ENCODE measurements at regions not wholly inside any gene's neighbourhood (a gene's known extent, or its start where the extent isn't known, plus 50 kb on each side); places are given as distances from the start of the nearest gene placed in this dataset.

DNA sequence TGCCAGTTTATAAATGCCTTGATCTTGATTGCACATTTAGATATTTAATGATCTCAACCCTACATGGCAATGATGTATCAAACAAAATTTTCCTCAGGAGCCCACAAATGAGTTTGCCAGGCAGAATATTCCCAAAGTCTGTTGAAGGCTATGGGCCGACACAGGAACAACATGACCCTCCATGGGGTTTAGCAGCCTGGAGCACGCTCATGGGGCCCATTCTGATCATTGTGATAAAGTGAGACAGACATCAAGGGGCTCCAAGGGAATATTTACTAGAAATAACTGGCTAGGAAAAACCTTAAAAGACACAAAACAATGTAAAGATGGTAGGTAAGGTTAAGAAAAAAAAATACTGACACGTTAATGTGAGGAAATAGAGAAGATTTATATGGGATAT lies 485.4 kb downstream of the PLCL1 start:
- Mint-ChIP-seq H3K4me1 (no peaks in the 10 kb centered on the region), H3K27me3 (peaks cover 7 to 25% of the 10 kb centered on the region in 2 donors), H3K36me3 (no peaks in the 10 kb centered on the region), H3K4me3 (no peak overlapping the region), H3K9me3 (no peaks in the 10 kb centered on the region), H3K27ac (no peak overlapping the region)
- ChIA-PET POLR2A (ENCODE audit: partially characterized antibody) (no interaction called here), CTCF (ENCODE audit: partially characterized antibody) (no interaction called here)
- no peaks in the 10 kb centered on the region for H3K4me1 ChIP-seq (ENCODE audit: insufficient read depth, low read length)
- no peak for DNase-seq
- no peak overlapping the region for H3K27ac ChIP-seq (ENCODE audit: low read depth, low read length)
- intact Hi-C loops (cut with micrococcal nuclease): no loop called here
- H3K27me3 ChIP-seq (ENCODE audit: insufficient read depth, low read length): no peaks in the 10 kb centered on the region
- no peak overlapping the region for H3K4me3 ChIP-seq (ENCODE audit: low read length in 2 of 2)
- H3K9me3 ChIP-seq (ENCODE audit: control insufficient read depth in 1 of 2, low read length in 2 of 2): no peaks in the 10 kb centered on the region
- no peaks in the 10 kb centered on the region for H3K36me3 ChIP-seq (ENCODE audit: insufficient read depth, low read length)

DNA sequence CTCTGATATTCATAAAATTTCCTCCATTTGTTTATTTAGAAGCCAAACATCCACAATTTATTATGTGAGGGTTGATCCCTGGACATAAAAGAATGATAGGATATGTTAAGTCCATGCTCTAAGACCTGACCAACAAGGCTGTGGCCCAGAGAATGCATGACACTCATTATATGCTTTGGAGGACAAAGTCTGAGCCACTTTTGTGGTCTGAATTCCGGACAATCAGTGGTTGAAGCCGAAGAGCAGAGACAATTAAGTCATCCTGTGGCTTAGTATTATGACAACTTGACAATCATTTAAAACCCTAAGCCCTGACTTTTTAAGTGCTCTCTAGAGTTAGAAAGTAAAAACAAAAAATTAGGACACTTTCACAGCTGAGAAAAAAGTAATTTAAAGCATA lies 483.3 kb downstream of the PLCL1 start:
- DNase-seq: no peak
- H3K27ac ChIP-seq (ENCODE audit: low read depth, low read length): no peak overlapping the region
- Mint-ChIP-seq H3K4me3 (no peak overlapping the region), H3K36me3 (no peaks in the 10 kb centered on the region), H3K9me3 (no peaks in the 10 kb centered on the region), H3K27ac (no peak overlapping the region), H3K4me1 (no peaks in the 10 kb centered on the region), H3K27me3 (peaks cover 9 to 28% of the 10 kb centered on the region in 2 donors)
- H3K4me3 ChIP-seq (ENCODE audit: low read length in 2 of 2): no peak overlapping the region
- intact Hi-C loops (cut with micrococcal nuclease): no loop called here
- H3K9me3 ChIP-seq (ENCODE audit: control insufficient read depth in 1 of 2, low read length in 2 of 2): no peaks in the 10 kb centered on the region
- POLR2A ChIA-PET (ENCODE audit: partially characterized antibody): no interaction called here
- H3K27me3 ChIP-seq (ENCODE audit: insufficient read depth, low read length): no peaks in the 10 kb centered on the region
- no peaks in the 10 kb centered on the region for H3K36me3 ChIP-seq (ENCODE audit: insufficient read depth, low read length)
- CTCF ChIA-PET (ENCODE audit: partially characterized antibody): interaction anchor here (1.1 kb wide), 1 partner anchor 10 kb away, joined by 5 read pairs; no protein-coding TSS in a partner anchor
- H3K4me1 ChIP-seq (ENCODE audit: insufficient read depth, low read length): no peaks in the 10 kb centered on the region

DNA sequence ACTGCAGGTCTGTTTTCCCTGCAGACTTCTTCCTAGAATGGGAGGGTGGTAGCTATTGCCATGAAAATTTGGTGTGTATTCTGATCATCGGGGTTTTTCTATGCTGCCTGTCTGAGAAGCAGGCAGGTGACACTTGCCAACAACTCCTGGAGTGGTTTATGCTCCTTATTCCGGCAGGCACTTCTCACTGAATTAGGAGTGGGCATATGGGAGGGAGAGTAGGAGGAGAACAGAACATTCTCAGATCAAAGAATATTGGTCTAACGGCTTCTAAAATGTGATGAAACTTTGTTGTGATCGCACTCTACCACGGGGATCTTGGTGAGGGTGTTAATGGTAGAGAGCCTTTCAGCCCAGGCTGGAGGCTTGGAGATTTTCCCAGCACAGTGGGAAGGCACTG lies 480.8 kb downstream of the PLCL1 start:
- Mint-ChIP-seq H3K27me3 (peaks cover 16 to 21% of the 10 kb centered on the region in 2 donors), H3K36me3 (no peaks in the 10 kb centered on the region), H3K4me3 (no peak overlapping the region), H3K4me1 (peaks cover 0 to 4% (median 0%) of the 10 kb centered on the region in 4 donors), H3K27ac (no peak overlapping the region), H3K9me3 (no peaks in the 10 kb centered on the region)
- ChIA-PET CTCF (ENCODE audit: partially characterized antibody) (interaction anchor here (1.7 to 2.2 kb wide), 2 partner anchors 12 to 24 kb away, joined by 3 to 13 read pairs; no protein-coding TSS in a partner anchor), POLR2A (ENCODE audit: partially characterized antibody) (no interaction called here)
- Histone ChIP-seq H3K27me3 (ENCODE audit: insufficient read depth, low read length) (no peaks in the 10 kb centered on the region), H3K4me3 (ENCODE audit: low read length in 2 of 2) (no peak overlapping the region), H3K27ac (ENCODE audit: low read depth, low read length) (no peak overlapping the region), H3K9me3 (ENCODE audit: control insufficient read depth in 1 of 2, low read length in 2 of 2) (no peaks in the 10 kb centered on the region), H3K4me1 (ENCODE audit: insufficient read depth, low read length) (no peaks in the 10 kb centered on the region), H3K36me3 (ENCODE audit: insufficient read depth, low read length) (no peaks in the 10 kb centered on the region)
- intact Hi-C loops (cut with micrococcal nuclease): no loop called here
- no peak for DNase-seq

DNA sequence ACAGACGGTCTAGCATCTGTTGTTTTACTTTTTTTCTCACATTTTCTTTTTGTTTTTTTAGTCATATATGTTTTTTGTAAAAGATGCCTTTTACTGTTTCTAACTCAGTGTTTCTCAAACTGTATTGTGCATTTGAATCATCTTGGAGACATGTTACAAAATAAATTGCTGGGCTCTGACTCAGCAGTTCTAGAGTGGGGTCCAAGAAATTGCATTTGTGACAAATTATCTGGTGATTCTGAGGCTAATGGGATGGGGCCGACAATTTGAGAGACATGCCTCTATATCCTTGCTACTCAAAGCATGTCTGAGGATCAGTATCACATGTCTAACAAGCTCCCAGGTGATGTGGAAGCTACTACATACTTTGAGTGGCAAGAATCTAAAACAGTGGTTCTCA lies 478.8 kb downstream of the PLCL1 start:
- no peak overlapping the region for H3K4me3 ChIP-seq (ENCODE audit: low read length in 2 of 2)
- Mint-ChIP-seq H3K36me3 (no peaks in the 10 kb centered on the region), H3K27ac (no peak overlapping the region), H3K9me3 (no peaks in the 10 kb centered on the region), H3K4me3 (no peak overlapping the region), H3K4me1 (peaks cover 0 to 4% (median 0%) of the 10 kb centered on the region in 4 donors), H3K27me3 (peaks cover 15 to 16% of the 10 kb centered on the region in 2 donors)
- no peaks in the 10 kb centered on the region for H3K9me3 ChIP-seq (ENCODE audit: control insufficient read depth in 1 of 2, low read length in 2 of 2)
- H3K27ac ChIP-seq (ENCODE audit: low read depth, low read length): no peak overlapping the region
- ChIA-PET CTCF (ENCODE audit: partially characterized antibody) (no interaction called here), POLR2A (ENCODE audit: partially characterized antibody) (no interaction called here)
- H3K27me3 ChIP-seq (ENCODE audit: insufficient read depth, low read length): no peaks in the 10 kb centered on the region
- no peaks in the 10 kb centered on the region for H3K36me3 ChIP-seq (ENCODE audit: insufficient read depth, low read length)
- H3K4me1 ChIP-seq (ENCODE audit: insufficient read depth, low read length): no peaks in the 10 kb centered on the region
- no peak for DNase-seq
- intact Hi-C loops (cut with micrococcal nuclease): no loop called here

DNA sequence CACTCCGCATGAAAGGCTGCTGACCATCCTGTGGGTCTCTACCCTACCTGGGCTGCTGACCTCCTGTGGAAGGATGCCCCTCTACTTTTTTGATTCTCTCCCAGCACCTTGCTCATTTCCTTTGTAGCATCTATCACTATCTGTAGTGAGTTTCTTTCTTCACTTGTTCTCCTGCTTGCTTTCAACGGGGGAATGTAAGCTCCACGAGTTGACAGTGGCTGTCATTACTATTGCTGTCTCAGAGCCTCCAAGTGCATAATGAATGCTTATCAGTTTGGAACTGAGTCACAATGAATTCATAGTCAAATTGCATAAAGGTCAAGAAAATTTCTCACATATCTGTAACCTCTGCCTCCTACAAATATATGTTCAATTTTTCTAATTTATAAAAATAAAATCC lies 477.7 kb downstream of the PLCL1 start:
- Histone ChIP-seq H3K27ac (ENCODE audit: low read depth, low read length) (no peak overlapping the region), H3K4me3 (ENCODE audit: low read length in 2 of 2) (no peak overlapping the region), H3K36me3 (ENCODE audit: insufficient read depth, low read length) (no peaks in the 10 kb centered on the region), H3K9me3 (ENCODE audit: control insufficient read depth in 1 of 2, low read length in 2 of 2) (no peaks in the 10 kb centered on the region), H3K4me1 (ENCODE audit: insufficient read depth, low read length) (no peaks in the 10 kb centered on the region), H3K27me3 (ENCODE audit: insufficient read depth, low read length) (no peaks in the 10 kb centered on the region)
- Mint-ChIP-seq H3K4me3 (no peak overlapping the region), H3K4me1 (peaks cover 0 to 4% (median 0%) of the 10 kb centered on the region in 4 donors), H3K27me3 (peaks cover 15 to 16% of the 10 kb centered on the region in 2 donors), H3K27ac (no peak overlapping the region), H3K36me3 (no peaks in the 10 kb centered on the region), H3K9me3 (no peaks in the 10 kb centered on the region)
- ChIA-PET POLR2A (ENCODE audit: partially characterized antibody) (no interaction called here), CTCF (ENCODE audit: partially characterized antibody) (interaction anchor here (0.9 kb wide), 1 partner anchor 32 kb away, joined by 3 read pairs; no protein-coding TSS in a partner anchor)
- no peak for DNase-seq
- intact Hi-C loops (cut with micrococcal nuclease): no loop called here

DNA sequence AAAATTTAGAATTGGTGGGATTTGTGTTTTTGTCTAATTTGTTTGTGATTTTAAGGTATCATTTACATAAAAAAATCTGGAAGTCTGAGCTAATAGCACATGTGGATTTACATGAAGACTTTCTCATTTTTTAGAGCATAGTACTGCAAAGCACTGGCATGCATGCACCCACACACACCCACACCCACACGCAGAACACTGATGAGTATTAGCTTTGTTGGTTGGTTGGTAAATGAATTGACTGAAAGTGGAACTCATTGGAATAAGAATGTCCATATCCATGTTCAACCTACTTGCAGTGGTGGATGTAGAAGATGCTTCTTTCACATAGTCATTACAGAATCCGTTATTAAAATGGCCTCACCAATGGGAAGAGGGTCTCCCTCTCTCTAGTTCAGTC lies 475.8 kb downstream of the PLCL1 start:
- no peak overlapping the region for H3K27ac Mint-ChIP-seq
- no peaks in the 10 kb centered on the region for H3K27me3 ChIP-seq (ENCODE audit: insufficient read depth, low read length)
- POLR2A ChIA-PET (ENCODE audit: partially characterized antibody): no interaction called here
- H3K27ac ChIP-seq (ENCODE audit: low read depth, low read length): no peak overlapping the region
- H3K36me3 Mint-ChIP-seq: no peaks in the 10 kb centered on the region
- peaks cover 0 to 4% (median 0%) of the 10 kb centered on the region in 4 donors for H3K4me1 Mint-ChIP-seq
- no peaks in the 10 kb centered on the region for H3K9me3 ChIP-seq (ENCODE audit: control insufficient read depth in 1 of 2, low read length in 2 of 2)
- intact Hi-C loops (cut with micrococcal nuclease): no loop called here
- no peaks in the 10 kb centered on the region for H3K9me3 Mint-ChIP-seq
- no peak overlapping the region for H3K4me3 ChIP-seq (ENCODE audit: low read length in 2 of 2)
- CTCF ChIA-PET (ENCODE audit: partially characterized antibody): no interaction called here
- H3K27me3 Mint-ChIP-seq: peaks cover 13 to 14% of the 10 kb centered on the region in 2 donors
- H3K4me3 Mint-ChIP-seq: no peak overlapping the region
- no peaks in the 10 kb centered on the region for H3K4me1 ChIP-seq (ENCODE audit: insufficient read depth, low read length)
- no peak for DNase-seq
- no peaks in the 10 kb centered on the region for H3K36me3 ChIP-seq (ENCODE audit: insufficient read depth, low read length)

DNA sequence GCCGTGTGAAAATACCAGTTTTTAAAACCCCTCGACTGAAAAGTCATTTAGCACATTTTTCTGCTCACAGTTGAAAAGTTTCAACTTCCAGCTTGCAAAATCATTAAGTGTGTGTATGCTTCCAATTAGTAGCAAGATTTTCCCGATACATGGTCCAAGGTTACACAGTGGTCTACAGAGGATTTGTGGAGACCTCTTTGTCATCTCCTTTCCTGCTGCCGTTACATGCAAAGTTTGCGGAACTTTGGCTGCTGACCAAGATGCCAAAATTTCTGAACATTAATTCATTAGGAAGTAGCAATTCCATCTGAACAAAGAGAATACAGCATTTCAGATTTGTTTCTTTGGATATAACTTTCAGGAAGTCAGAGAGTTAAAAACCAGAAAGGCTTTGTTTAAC lies 474.6 kb downstream of the PLCL1 start:
- Histone ChIP-seq H3K4me3 (ENCODE audit: low read length in 2 of 2) (no peak overlapping the region), H3K27me3 (ENCODE audit: insufficient read depth, low read length) (no peaks in the 10 kb centered on the region), H3K27ac (ENCODE audit: low read depth, low read length) (no peak overlapping the region), H3K36me3 (ENCODE audit: insufficient read depth, low read length) (no peaks in the 10 kb centered on the region), H3K9me3 (ENCODE audit: control insufficient read depth in 1 of 2, low read length in 2 of 2) (no peaks in the 10 kb centered on the region), H3K4me1 (ENCODE audit: insufficient read depth, low read length) (no peaks in the 10 kb centered on the region)
- Mint-ChIP-seq H3K27me3 (peaks cover 9 to 14% of the 10 kb centered on the region in 2 donors), H3K9me3 (no peaks in the 10 kb centered on the region), H3K36me3 (no peaks in the 10 kb centered on the region), H3K4me3 (no peak overlapping the region), H3K27ac (no peak overlapping the region), H3K4me1 (peaks cover 0 to 4% (median 0%) of the 10 kb centered on the region in 4 donors)
- CTCF ChIA-PET (ENCODE audit: partially characterized antibody): interaction anchor here (1.0 to 1.9 kb wide), 4 partner anchors 12 to 35 kb away, joined by 3 to 5 read pairs (median 4); no protein-coding TSS in a partner anchor
- intact Hi-C loops (cut with micrococcal nuclease): no loop called here
- no peak for DNase-seq
- POLR2A ChIA-PET (ENCODE audit: partially characterized antibody): no interaction called here

DNA sequence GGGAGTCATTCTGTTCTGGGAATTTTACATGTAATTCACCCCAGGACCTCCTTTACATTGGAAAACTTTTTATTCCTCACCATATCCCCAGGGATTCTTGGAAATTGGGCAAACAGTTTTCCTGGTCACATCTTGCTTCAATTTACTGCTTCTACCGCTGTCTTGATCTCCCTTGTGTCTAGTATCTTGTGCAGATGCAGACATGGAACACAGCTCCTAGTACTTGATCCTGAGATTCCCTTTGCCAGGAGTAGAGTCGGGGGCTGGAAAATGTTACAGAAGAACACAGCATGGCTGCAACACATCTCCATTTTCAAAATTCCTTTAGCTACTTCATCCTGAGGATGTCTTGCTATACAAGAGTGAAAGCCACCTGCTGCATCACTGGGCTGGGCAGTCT lies 472.8 kb downstream of the PLCL1 start:
- no peak for DNase-seq
- Mint-ChIP-seq H3K36me3 (no peaks in the 10 kb centered on the region), H3K9me3 (no peaks in the 10 kb centered on the region), H3K4me3 (no peak overlapping the region), H3K27me3 (peaks cover 6 to 7% of the 10 kb centered on the region in 2 donors), H3K4me1 (peaks cover 0 to 4% (median 0%) of the 10 kb centered on the region in 4 donors), H3K27ac (no peak overlapping the region)
- no peaks in the 10 kb centered on the region for H3K36me3 ChIP-seq (ENCODE audit: insufficient read depth, low read length)
- H3K4me3 ChIP-seq (ENCODE audit: low read length in 2 of 2): no peak overlapping the region
- H3K9me3 ChIP-seq (ENCODE audit: control insufficient read depth in 1 of 2, low read length in 2 of 2): no peaks in the 10 kb centered on the region
- ChIA-PET POLR2A (ENCODE audit: partially characterized antibody) (no interaction called here), CTCF (ENCODE audit: partially characterized antibody) (no interaction called here)
- no peaks in the 10 kb centered on the region for H3K27me3 ChIP-seq (ENCODE audit: insufficient read depth, low read length)
- H3K4me1 ChIP-seq (ENCODE audit: insufficient read depth, low read length): no peaks in the 10 kb centered on the region
- intact Hi-C loops (cut with micrococcal nuclease): no loop called here
- no peak overlapping the region for H3K27ac ChIP-seq (ENCODE audit: low read depth, low read length)

Measured in CD4-positive, alpha-beta memory T cell (primary cell).